ENCODE measurements at regions not wholly inside any gene's neighbourhood (a gene's known extent, or its start where the extent isn't known, plus 50 kb on each side); places are given as distances from the start of the nearest gene placed in this dataset.

GRCh38 chr1:239025997-239026694 lies 360.2 kb upstream of the CHRM3 start:
- DNase-seq (ENCODE audit: extremely low spot score in 2 of 2), result no peak
- Histone ChIP-seq H3K27me3 (no peaks in the 10 kb centered on the region), H3K4me3 (no peak overlapping the region), H3K4me1 (no peaks in the 10 kb centered on the region), H3K9me3 (no peaks in the 10 kb centered on the region), H3K36me3 (no peaks in the 10 kb centered on the region), H3K27ac (no peak overlapping the region)
- TF ChIP-seq POLR2AphosphoS5 (IDR thresholded peaks at IDR 0.05; ENCODE audit: insufficient read depth in 1 of 2, low read depth in 1 of 2) (no peak), CTCF (IDR thresholded peaks at IDR 0.05) (no peak)
- intact Hi-C loops (cut with DNase I), result no loop called here

GRCh38 chr1:239025223-239025622 lies 361.1 kb upstream of the CHRM3 start:
- H3K27ac ChIP-seq, result no peak overlapping the region
- DNase-seq (ENCODE audit: extremely low spot score in 2 of 2), result no peak
- no peak overlapping the region for H3K4me3 ChIP-seq
- no peak for TF ChIP-seq CTCF (IDR thresholded peaks at IDR 0.05)
- TF ChIP-seq POLR2AphosphoS5 (IDR thresholded peaks at IDR 0.05; ENCODE audit: insufficient read depth in 1 of 2, low read depth in 1 of 2), result no peak
- TF ChIP-seq POLR2A (IDR thresholded peaks at IDR 0.05), result no peak
- no peaks in the 10 kb centered on the region for H3K4me1 ChIP-seq
- H3K36me3 ChIP-seq, result no peaks in the 10 kb centered on the region
- intact Hi-C loops (cut with DNase I), result no loop called here
- H3K27me3 ChIP-seq, result no peaks in the 10 kb centered on the region
- no peaks in the 10 kb centered on the region for H3K9me3 ChIP-seq

GRCh38 chr1:239023732-239024360 lies 362.5 kb upstream of the CHRM3 start:
- DNase-seq (ENCODE audit: extremely low spot score in 2 of 2), result no peak
- Histone ChIP-seq H3K36me3 (no peaks in the 10 kb centered on the region), H3K27me3 (no peaks in the 10 kb centered on the region), H3K4me3 (no peak overlapping the region), H3K4me1 (no peaks in the 10 kb centered on the region), H3K27ac (no peak overlapping the region), H3K9me3 (no peaks in the 10 kb centered on the region)
- intact Hi-C loops (cut with DNase I), result no loop called here
- no peak for TF ChIP-seq CTCF (IDR thresholded peaks at IDR 0.05)
- no peak for TF ChIP-seq POLR2AphosphoS5 (IDR thresholded peaks at IDR 0.05; ENCODE audit: insufficient read depth in 1 of 2, low read depth in 1 of 2)
- TF ChIP-seq POLR2A (IDR thresholded peaks at IDR 0.05), result no peak

GRCh38 chr1:239016337-239016736 lies 370.0 kb upstream of the CHRM3 start:
- Histone ChIP-seq H3K4me1 (no peaks in the 10 kb centered on the region), H3K36me3 (no peaks in the 10 kb centered on the region), H3K4me3 (no peak overlapping the region), H3K27ac (no peak overlapping the region), H3K9me3 (no peaks in the 10 kb centered on the region), H3K27me3 (no peaks in the 10 kb centered on the region)
- DNase-seq (ENCODE audit: extremely low spot score in 2 of 2), result no peak
- no peak for TF ChIP-seq CTCF (IDR thresholded peaks at IDR 0.05)
- no peak for TF ChIP-seq POLR2A (IDR thresholded peaks at IDR 0.05)
- no peak for TF ChIP-seq POLR2AphosphoS5 (IDR thresholded peaks at IDR 0.05; ENCODE audit: insufficient read depth in 1 of 2, low read depth in 1 of 2)
- intact Hi-C loops (cut with DNase I), result no loop called here

GRCh38 chr1:239011382-239011781 lies 375.0 kb upstream of the CHRM3 start:
- Histone ChIP-seq H3K36me3 (no peaks in the 10 kb centered on the region), H3K4me1 (no peaks in the 10 kb centered on the region), H3K27me3 (no peaks in the 10 kb centered on the region), H3K27ac (no peak overlapping the region), H3K9me3 (no peaks in the 10 kb centered on the region), H3K4me3 (no peak overlapping the region)
- intact Hi-C loops (cut with DNase I), result no loop called here
- no peak for DNase-seq (ENCODE audit: extremely low spot score in 2 of 2)
- TF ChIP-seq POLR2AphosphoS5 (IDR thresholded peaks at IDR 0.05; ENCODE audit: insufficient read depth in 1 of 2, low read depth in 1 of 2) (no peak), CTCF (IDR thresholded peaks at IDR 0.05) (no peak)

Data from vagina (tissue), 2 donors.